OCI-M1 (cell line): ENCODE measurements at regions not wholly inside any gene's neighbourhood (a gene's known extent, or its start where the extent isn't known, plus 50 kb on each side); places are given as distances from the start of the nearest gene placed in this dataset.

Experiments
- DNase-seq: peaks from one replicate; lab custom pipeline; 2025; lab: John Stamatoyannopoulos, UW

- no peak for DNase-seq
Observed at GRCh38 chr12:90311561-90311960, 602.9 kb upstream of the ATP2B1 start.

GRCh38 chr12:90305379-90305778 lies 596.7 kb upstream of the ATP2B1 start:
- DNase-seq: no peak

- no peak for DNase-seq
Observed at GRCh38 chr12:90304231-90304630, 595.6 kb upstream of the ATP2B1 start.

GRCh38 chr12:90303771-90304170 lies 595.1 kb upstream of the ATP2B1 start:
- no peak for DNase-seq

- DNase-seq: no peak
Observed at GRCh38 chr12:90301561-90302133, 593.0 kb upstream of the ATP2B1 start.

GRCh38 chr12:90301095-90301494 lies 592.5 kb upstream of the ATP2B1 start:
- DNase-seq: no peak

GRCh38 chr12:90299666-90300065 lies 591.0 kb upstream of the ATP2B1 start:
- DNase-seq: no peak

- DNase-seq: no peak
Observed at GRCh38 chr12:90299121-90299520, 590.5 kb upstream of the ATP2B1 start.

GRCh38 chr12:90298289-90298948 lies 589.8 kb upstream of the ATP2B1 start:
- no peak for DNase-seq

- DNase-seq: no peak
Observed at GRCh38 chr12:90295858-90296257, 587.2 kb upstream of the ATP2B1 start.

GRCh38 chr12:90292183-90292582 lies 583.5 kb upstream of the ATP2B1 start:
- DNase-seq: no peak

- DNase-seq: no peak
Observed at GRCh38 chr12:90290980-90291975, 582.6 kb upstream of the ATP2B1 start.

GRCh38 chr12:90287585-90287984 lies 578.9 kb upstream of the ATP2B1 start:
- DNase-seq: peak; percentile 19

GRCh38 chr12:90281154-90281868 lies 572.7 kb upstream of the ATP2B1 start:
- no peak for DNase-seq

- no peak for DNase-seq
Observed at GRCh38 chr12:90280564-90281058, 572.0 kb upstream of the ATP2B1 start.

- peak; percentile 43 for DNase-seq
Observed at GRCh38 chr12:90280033-90280432, 571.4 kb upstream of the ATP2B1 start.

GRCh38 chr12:90275088-90275487 lies 566.5 kb upstream of the ATP2B1 start:
- no peak for DNase-seq

GRCh38 chr12:90274407-90274806 lies 565.8 kb upstream of the ATP2B1 start:
- peak; percentile 21 for DNase-seq

GRCh38 chr12:90268574-90268973 lies 559.9 kb upstream of the ATP2B1 start:
- DNase-seq: no peak

GRCh38 chr12:90262251-90262650 lies 553.6 kb upstream of the ATP2B1 start:
- no peak for DNase-seq

- no peak for DNase-seq
Observed at GRCh38 chr12:90261283-90261682, 552.6 kb upstream of the ATP2B1 start.

GRCh38 chr12:90260136-90260535 lies 551.5 kb upstream of the ATP2B1 start:
- no peak for DNase-seq
